Right ventricle myocardium inferior (tissue), 1 donor: ENCODE measurements at regions not wholly inside any gene's neighbourhood (a gene's known extent, or its start where the extent isn't known, plus 50 kb on each side); places are given as distances from the start of the nearest gene placed in this dataset.
A peak's percentile ranks its signal among the peaks of the same experiment; 100 is the strongest.
"Not testable (repeated sequence)": the region's sequence is repeated elsewhere in the genome, so short reads cannot be mapped to it uniquely, and the experiment has no call there.

ENCODE experiments used
- ATAC-seq: fragments of 200-7000 bp; cut with Tn5 transposase; one replicate; pipeline ENCODE4 v1.9.1; 2020; ENCODE audit warnings: mild to moderate bottlenecking, moderate library complexity
- DNase-seq: peaks from one replicate; pipeline ENCODE4 v3.0.0; 2021; ENCODE audit errors: missing footprints
- intact Hi-C: fragments of 100-400 bp; cut with DNase I; formaldehyde crosslinking; loops from one replicate; pipeline ENCODE4 v1.11.0; 2022
- donor health status: DM: no; HTN: yes; CAD: no; lungs with severe emphysema.

GRCh38 chr19:31438401-31439269 is 89.4 kb upstream of the TSHZ3 start:
- intact Hi-C loops = no loop called here
- no peak for ATAC-seq
- DNase-seq = no peak

GRCh38 chr19:31439270-31439573 is 90.0 kb upstream of the TSHZ3 start:
- ATAC-seq (no peak), DNase-seq (no peak)
- intact Hi-C loops = no loop called here

DNA sequence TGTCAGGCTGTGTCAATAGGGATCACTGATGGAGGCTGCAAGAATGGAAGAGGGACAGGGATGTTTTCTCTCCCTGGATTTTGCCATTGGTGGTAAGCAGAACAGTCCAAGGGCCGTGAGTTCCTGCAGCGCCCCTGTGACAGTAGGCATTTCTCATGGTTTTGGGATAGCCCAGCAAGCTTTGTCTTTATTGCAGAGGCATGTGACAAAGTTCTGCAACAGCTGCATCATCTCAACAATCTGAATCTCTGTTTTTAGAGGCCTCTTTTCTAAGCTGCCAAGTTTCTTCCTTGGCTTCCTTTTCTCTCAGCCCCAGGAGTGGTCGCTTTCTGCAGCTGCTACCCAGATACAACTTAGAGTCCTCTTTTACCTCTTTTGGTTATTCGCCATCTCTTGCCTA is 95.7 kb upstream of the TSHZ3 start:
- intact Hi-C loops = loop anchor here (5.0 kb wide), 1 partner anchor 98 kb away; the partner anchor contains the start of gene TSHZ3
- ATAC-seq (no peak), DNase-seq (no peak)

DNA sequence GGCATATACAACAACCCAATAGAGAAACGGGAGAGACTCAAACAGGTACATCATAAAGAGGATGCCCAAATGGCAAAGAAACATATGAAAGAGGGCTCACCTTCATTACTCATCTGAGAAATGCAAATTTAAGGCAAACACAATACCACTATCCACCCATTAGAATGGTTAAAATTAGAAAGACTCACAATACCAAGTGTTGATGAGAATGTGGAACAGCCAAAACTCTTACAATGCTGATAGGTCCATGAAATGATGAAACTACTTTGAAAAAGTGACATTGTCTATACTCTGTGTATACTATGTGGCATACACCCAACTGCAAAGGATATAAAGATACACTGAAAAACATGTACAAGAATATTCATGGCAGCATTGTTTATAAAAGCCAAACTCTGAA is 96.2 kb upstream of the TSHZ3 start:
- DNase-seq (no peak), ATAC-seq (no peak)
- intact Hi-C loops = loop anchor here (5.0 kb wide), 1 partner anchor 98 kb away; the partner anchor contains the start of gene TSHZ3

DNA sequence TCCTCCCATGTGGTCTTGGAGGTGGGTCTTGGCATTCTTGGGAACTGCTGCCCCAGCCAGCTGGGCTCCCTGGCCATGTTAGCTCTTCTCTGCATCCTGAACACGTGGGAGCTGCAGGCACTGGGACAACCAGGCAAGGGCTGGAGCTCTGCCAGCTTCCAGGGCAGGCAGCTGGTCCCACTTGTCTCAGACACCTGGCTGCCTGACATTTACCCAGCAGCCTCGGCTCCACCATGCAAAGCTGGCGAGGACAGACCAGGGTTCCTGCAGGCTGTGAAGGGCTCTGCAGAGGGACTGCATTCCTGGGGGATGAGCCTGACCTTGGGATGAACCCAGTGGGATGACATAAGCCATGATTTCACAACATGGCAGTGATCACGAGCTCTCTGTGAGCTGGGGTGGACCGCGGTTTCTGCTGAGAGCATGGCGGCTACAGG is 99.0 kb upstream of the TSHZ3 start:
- peak; percentile 91 for DNase-seq
- ATAC-seq = peak; percentile 98
- intact Hi-C loops = loop anchor here (5.0 kb wide), 1 partner anchor 101 kb away; the partner anchor contains the start of gene TSHZ3

- DNase-seq (no peak), ATAC-seq (no peak)
- intact Hi-C loops = loop anchor here (5.0 kb wide), 1 partner anchor 102 kb away; the partner anchor contains the start of gene TSHZ3
These were observed 100.1 kb upstream of the TSHZ3 start for GRCh38 chr19:31449379-31449778.

DNA sequence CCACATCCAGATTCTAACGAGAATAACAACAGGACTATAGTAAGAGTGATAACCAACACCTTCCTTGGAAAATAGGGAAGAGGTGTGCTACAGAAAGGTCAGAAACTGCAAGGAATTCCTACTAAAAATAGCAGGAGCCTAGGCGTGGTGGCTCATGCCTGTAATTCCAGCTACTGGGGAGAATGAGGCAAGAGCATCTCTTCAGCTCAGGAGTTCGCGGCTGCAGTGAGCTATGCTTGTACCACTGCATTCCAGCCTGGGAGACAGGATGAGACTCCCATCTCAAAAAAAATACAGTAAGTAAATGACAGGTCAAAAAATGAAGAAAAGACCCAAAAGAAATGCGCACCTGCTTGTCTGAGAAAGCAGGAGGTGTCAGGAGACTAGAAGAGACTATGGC is 101.5 kb upstream of the TSHZ3 start:
- DNase-seq (no peak), ATAC-seq (no peak)
- intact Hi-C loops = no loop called here

DNA sequence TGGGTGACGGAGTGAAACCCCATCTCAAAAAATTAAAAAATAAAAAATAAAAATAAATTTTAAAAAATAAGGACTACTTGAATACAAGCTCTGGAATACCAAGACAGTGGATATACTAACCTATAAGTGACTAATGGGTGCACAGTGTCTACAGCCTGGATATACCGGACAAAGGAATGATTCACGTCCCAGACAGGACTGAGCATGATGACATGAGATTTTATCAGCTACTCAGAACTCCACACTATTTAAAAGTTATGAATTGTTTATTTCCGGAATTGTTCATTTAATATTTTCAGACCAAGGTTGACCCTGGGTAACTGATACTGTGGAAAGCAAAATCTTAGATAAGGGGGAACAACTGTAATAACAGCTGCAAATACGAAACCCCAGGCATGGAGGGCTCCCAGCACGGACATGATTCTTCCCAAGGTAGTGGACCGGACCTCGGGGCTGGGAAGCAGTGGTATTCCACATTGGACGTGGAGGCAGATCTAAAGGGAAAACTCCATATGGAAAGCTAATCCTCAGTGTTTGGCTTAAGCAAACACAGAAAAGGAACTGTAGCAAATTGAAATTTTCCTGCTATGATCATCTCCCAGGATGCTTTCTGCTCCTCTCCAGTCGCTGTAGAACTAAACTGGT is 102.6 kb upstream of the TSHZ3 start:
- intact Hi-C loops = no loop called here
- ATAC-seq = no peak
- DNase-seq = no peak

GRCh38 chr19:31459430-31459829 is 110.2 kb upstream of the TSHZ3 start:
- DNase-seq (no peak), ATAC-seq (no peak)
- intact Hi-C loops = no loop called here

- DNase-seq = no peak
- ATAC-seq = no peak
- intact Hi-C loops = no loop called here
These were observed 112.7 kb upstream of the TSHZ3 start for GRCh38 chr19:31461814-31462539.

DNA sequence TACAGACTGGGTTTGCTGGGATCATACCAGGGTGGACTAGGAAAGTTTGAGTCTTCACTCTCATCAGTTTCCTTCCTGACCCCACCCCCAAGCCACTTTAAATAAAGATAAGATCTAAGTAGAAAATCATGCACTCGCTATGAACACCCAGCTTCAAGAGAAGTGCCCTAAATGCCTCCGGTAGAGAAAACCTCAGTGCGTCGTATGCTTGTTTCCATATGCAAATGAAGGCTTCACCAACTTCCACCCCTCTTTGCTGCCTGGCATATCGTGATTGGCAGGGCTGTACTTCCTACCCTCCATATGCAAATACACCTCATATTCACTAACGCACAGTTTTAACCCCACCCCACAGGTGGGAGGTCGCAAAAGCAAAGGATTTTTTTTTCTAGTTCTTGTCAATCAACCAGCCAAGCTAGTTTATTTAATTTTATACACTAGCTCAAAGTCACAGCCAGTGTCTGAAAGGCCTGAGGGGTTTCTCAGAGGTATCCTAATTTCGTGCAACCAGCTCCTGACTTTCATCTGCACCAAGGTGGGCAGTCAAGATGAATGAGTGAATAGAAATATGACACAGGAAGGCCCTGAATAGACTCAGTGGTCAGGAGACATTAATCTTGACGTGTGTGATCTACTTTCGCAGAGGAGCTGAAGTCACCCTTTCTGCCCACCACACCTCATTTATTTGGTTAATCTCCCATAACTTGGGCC is 121.1 kb upstream of the TSHZ3 start:
- DNase-seq (no peak), ATAC-seq (no peak)
- intact Hi-C loops = no loop called here

DNA sequence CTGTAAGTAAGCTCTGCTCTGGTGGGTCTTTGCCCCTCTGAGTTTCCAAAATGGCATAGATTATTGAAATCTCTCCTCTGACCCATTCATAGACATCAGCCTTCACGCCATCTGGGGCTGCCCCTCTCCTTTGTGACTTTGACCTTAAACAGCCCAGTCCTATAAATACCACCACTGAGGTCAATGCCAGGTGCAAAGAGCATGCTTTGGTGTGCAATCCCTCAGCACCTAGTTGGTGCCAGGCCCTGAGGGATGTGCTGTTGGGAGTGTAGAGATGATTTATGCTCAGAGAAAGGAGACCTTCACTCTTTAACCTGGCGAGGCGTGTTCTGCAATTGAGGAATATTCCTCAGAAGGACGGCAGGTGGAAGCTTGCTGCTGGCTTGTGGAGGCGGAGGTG is 121.7 kb upstream of the TSHZ3 start:
- no peak for ATAC-seq
- DNase-seq = no peak
- intact Hi-C loops = no loop called here

- ATAC-seq (no peak), DNase-seq (no peak)
- intact Hi-C loops = no loop called here
These were observed 129.0 kb upstream of the TSHZ3 start for GRCh38 chr19:31478241-31478640.

DNA sequence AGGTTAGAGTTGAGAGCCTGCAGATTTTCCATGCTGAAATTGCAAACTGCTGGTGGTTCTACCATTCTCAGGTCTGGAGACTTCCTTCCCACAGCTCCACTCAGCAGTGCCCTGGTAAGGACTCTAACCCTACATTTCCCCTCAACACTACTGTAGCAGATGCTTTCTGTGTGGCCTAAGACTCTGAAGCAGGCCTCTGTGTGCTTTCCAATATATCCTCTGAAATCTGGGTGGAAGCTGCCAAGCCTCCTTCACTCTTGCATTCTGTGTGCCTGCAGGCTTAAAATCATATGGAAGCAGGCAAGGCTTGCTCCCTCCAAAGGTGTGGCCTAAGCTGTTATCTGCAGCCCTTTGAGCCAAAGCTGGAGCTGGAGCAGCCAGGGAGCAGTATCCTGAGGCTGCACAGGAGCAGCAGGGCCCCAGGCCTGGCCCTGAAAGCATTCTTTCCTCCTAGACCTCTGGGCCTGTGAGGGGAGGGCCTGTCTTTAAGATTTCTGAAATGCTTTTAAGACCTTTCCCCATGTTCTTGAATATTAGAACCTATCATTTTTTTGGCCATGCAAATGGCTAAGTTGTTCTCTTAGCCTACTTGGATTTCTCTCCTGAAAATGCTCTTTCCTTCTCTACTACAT is 134.1 kb upstream of the TSHZ3 start:
- DNase-seq (no peak), ATAC-seq (no peak)
- intact Hi-C loops = no loop called here

DNA sequence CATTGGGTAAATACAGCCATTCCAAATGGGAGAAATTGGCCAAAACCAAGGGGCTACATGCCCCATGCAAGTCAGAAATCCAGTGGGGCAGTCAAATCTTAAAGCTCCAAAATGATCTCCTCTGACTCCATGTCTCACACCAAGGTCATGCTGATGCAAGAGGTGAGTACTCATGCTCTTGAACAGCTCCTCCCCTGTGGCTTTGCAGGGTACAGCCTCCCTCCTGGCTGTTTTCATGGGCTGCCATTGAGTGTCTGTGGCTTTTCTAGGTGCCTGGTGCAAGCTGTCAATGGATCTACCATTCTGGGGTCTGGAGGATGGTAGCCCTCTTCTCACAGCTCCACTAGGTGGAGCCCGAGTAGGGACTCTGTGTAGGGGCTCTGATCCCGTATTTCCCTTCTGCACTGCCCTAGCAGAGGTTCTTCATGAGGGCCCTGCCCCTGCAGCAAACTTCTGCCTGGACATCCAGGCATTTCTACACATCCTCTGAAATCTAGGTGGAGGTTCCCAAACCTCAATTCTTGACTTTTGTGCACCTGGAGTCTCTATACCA is 135.7 kb upstream of the TSHZ3 start:
- ATAC-seq, intact Hi-C loops: not testable (repeated sequence)

GRCh38 chr19:31485472-31485871 is 136.2 kb upstream of the TSHZ3 start:
- no peak for DNase-seq
- no peak for ATAC-seq
- intact Hi-C loops = no loop called here

More for the DNA sequence above, 135.7 kb upstream of the TSHZ3 start:
- DNase-seq = not testable (repeated sequence)

GRCh38 chr19:31491242-31491641 is 142.0 kb upstream of the TSHZ3 start:
- no peak for ATAC-seq
- no peak for DNase-seq
- intact Hi-C loops = no loop called here

DNA sequence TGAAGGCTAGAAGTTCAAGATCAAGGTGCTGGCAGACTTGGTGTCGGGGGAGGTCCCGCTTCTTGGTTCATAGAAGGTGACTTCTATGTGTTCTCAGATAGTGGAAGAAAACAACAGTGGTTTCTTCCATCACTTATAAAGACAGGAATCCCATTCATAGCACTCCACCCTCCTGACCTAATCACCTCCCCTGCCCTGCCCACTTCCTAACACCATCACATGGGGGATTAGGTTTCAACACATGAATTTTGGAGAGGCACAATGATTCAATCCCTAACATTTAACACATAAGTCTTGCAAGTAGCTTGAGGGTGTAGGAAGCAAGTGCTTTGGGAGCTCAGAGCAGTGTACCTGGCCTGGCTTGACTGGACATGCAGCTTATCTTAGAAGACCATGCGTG is 142.8 kb upstream of the TSHZ3 start:
- no peak for DNase-seq
- intact Hi-C loops = no loop called here
- no peak for ATAC-seq
